OCI-LY7 (cell line): ENCODE measurements at regions not wholly inside any gene's neighbourhood (a gene's known extent, or its start where the extent isn't known, plus 50 kb on each side); places are given as distances from the start of the nearest gene placed in this dataset.

Experiments
- CTCF ChIP-seq: fragments of 200-600 bp; sonication (generic); conservative IDR thresholded peaks from 2 replicates; pipeline ENCODE4 v1.5.1; 2014; ENCODE audit warnings: mild to moderate bottlenecking, antibody characterized with exemption, low read length, moderate library complexity, mixed read lengths
- EZH2phosphoT487 ChIP-seq: fragments of 200-600 bp; sonication (generic); IDR thresholded peaks from 2 replicates; pipeline ENCODE4 v1.6.1; 2018; ENCODE audit warnings: low read depth, borderline replicate concordance, mild to moderate bottlenecking, mixed run types, antibody characterized with exemption, low read length, moderate library complexity, mixed read lengths

GRCh38 chr2:19472391-19472978 lies 114.1 kb upstream of the OSR1 start:
- no peak for TF ChIP-seq CTCF
- no peak for TF ChIP-seq EZH2phosphoT487
